HG03575 (cell line): ENCODE measurements at regions not wholly inside any gene's neighbourhood (a gene's known extent, or its start where the extent isn't known, plus 50 kb on each side); places are given as distances from the start of the nearest gene placed in this dataset.

Source experiments
- ATAC-seq: cut with Tn5 transposase; IDR thresholded peaks from one replicate; pipeline ENCODE4 v1.9.1; 2021; ENCODE audit not compliant: unreplicated experiment, insufficient number of reproducible peaks, low FRiP score; ENCODE audit errors: extremely low read depth

DNA sequence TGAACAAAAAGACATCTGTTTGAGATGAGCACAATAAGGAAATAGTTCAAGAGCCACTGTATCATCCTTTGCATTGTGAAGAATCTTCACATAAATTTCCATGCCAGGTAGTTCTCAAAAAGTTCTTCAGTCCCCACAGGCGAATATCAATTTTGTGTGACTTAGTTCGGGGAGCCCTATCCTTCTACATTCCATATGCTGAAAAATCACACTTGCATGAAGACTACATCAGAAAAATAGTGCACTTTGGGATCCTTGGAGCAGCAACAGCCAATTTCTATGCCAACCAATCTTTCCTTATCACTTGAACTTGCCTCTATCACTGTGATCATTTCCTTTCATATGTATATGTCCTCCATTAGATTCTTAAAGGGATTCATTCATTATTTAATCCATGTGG is 830.6 kb upstream of the POU3F3 start:
- no peak for ATAC-seq

GRCh38 chr2:104023765-104024164 is 830.1 kb upstream of the POU3F3 start:
- ATAC-seq, result no peak

DNA sequence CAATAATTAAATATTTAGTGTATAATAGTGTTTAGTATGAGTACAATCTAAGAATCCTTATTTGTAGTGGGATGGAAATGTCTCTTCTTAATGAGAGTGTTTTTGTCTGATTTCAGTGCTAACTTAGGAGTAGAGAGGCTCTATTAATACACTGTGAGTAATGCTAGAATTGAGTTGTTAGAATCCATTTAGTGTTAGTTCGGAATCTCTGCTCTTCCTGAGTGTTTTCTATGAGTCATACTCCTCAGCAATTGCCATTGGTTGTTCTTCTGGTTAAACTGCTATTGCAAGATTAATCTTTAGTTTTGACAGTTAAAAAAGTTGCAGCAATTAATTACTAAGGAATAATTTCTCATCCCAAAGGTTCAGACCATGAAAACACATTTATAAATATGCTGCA is 828.6 kb upstream of the POU3F3 start:
- no peak for ATAC-seq

DNA sequence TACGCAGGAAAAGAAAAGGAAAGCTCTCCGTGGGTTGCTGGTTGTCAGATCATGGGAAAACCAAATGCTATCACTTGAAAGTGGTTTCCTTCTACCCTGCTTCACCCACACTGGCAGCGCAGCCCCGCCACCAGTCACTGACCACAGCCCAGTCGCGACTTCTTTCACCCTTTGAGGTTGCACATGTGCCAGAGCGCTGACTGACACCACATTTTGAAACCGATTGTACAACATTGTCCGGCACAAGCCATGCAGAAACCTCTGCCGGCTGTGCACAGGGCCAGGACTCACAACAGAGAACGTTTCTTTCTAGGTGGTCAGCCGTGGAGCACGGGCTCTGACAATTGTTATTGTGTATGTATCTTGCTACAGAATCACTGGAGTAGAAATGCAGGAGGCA is 827.2 kb upstream of the POU3F3 start:
- ATAC-seq, result no peak

GRCh38 chr2:104027321-104027720 is 826.6 kb upstream of the POU3F3 start:
- ATAC-seq, result no peak

DNA sequence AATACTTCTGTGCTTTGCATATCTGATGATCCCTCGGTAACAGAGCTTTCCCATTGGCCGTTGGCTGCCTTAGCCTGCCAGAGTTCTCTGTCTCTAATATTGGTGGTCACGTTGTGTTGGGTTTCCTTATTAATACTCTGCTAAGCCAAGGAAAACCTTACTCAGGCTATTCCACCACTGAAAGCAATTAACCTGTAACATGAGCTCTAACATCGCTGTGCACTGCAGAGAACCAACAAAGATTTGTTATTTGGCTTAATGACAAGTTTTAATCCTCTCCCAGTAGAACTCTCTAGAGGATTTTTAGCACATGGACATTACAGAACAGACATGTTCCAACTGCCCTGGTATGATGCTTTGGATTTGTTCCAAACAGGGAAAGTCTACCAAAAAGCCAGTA is 825.9 kb upstream of the POU3F3 start:
- no peak for ATAC-seq

DNA sequence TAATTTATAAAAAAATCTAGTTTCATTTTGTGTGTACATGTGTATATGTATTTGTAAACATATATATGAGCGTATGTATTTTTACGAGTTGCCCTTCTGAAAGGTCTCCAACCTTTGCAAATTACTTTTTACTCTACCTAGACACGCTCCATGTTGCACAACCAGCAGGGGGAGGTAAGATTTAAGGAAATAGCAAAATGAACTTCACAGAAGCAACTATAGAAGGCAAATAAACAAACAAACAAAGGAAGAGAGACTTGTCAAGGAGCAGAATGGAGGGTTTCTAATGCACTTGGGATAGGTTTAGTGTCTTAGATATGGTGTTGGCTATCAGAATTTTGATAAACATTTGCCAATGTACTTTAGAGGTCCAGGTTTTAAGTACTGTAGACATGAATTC is 820.5 kb upstream of the POU3F3 start:
- ATAC-seq, result no peak

DNA sequence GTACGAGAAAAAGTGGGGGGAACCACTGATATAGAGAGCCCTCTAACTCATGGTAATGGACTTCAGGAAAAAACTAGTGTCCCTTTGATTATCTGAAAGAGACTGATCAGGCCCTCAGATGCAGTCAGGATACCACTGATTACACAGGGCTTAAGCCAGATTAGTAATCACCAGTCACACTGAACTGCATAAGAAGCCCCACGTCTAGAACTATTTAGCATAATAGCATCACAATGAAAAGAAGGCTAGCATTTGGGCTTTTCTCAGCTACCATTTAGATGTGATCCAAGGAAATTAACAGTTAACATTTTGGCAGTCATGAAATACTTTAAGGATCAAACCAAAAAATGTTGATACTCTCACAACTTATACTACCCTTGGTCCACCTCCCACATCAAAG is 813.1 kb upstream of the POU3F3 start:
- ATAC-seq, result no peak

- ATAC-seq, result no peak
Measured at GRCh38 chr2:104041351-104041750, 812.6 kb upstream of the POU3F3 start.

- ATAC-seq, result no peak
Measured at GRCh38 chr2:104043864-104044263, 810.1 kb upstream of the POU3F3 start.

GRCh38 chr2:104045071-104045470 is 808.8 kb upstream of the POU3F3 start:
- no peak for ATAC-seq

DNA sequence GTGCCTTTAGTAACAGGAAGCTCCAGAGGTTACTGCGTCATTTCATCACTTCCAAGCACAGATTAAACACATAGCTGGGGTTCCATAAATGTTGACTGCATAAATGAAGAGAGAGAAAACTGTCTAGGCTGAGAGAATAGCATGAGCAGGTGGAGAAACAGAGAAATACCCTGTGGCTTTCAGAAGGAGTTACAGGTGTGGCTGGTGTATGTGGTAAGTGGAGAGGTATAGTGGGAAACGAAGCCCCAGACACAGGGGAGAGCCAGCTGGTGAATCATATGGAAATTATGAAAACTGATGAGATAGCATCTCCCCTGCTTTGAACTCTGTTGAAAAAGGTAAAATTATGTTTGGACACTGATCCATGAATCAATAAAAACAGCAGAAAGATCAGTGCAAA is 807.4 kb upstream of the POU3F3 start:
- ATAC-seq, result no peak

DNA sequence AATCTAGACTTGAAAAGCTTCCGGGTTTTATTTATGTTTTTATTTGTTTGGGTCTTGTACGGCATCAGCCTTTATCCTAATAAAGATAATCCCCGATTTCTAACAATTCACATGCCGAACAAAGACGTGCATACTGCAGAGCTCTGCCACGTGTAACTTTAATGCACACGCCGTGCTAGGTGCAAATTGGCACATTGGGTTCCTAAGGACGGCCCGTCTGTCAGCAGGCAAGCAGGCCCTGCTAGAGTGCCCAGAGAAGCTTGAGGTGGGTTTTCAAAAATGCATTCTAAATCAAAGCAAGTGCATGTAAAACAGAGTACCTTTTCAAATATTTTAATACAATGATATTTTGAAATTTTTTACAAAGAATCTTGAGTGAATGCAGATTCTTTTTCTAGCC is 806.4 kb upstream of the POU3F3 start:
- no peak for ATAC-seq

DNA sequence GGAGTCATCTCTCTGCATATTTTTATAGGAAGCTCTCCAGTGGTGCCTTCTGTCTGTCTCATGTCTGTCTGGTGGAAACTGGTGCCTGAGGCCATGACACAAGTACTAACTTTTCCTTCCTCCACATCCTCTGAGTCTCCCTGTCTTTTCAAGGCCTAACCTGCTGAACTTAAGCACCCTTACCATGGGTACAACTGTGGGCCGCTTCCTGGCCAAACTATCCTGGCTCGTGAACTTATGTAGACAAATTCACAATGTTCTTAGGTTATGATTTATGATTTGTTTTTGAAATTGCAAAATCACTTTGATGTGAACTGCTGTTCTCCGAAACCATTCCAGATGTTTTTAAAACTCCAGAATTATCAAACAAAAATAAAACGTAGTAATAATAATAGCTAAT is 804.5 kb upstream of the POU3F3 start:
- ATAC-seq, result no peak

- no peak for ATAC-seq
Measured at GRCh38 chr2:104049981-104050380, 803.9 kb upstream of the POU3F3 start.

GRCh38 chr2:104050656-104051242 is 803.2 kb upstream of the POU3F3 start:
- ATAC-seq, result no peak

GRCh38 chr2:104051766-104052165 is 802.1 kb upstream of the POU3F3 start:
- ATAC-seq, result no peak

GRCh38 chr2:104052356-104052755 is 801.6 kb upstream of the POU3F3 start:
- no peak for ATAC-seq

DNA sequence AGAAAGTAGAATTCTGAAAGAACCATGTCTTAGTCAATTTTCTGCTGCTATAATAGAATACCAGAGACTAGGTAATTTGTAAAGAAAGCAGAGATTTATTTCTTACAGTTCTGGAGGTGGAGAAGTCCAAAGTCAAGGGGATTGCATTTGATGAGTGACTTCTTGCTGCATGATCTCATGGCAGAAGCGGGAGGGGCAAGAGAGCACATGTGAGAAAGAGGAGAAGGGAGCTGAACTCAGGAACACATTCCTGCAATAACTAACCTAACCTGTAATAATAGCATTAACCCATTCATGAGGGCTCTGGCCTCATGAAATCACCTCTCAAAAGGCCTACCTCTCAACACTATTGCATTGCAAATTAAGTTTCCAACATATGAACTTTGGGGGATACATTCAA is 797.5 kb upstream of the POU3F3 start:
- no peak for ATAC-seq

DNA sequence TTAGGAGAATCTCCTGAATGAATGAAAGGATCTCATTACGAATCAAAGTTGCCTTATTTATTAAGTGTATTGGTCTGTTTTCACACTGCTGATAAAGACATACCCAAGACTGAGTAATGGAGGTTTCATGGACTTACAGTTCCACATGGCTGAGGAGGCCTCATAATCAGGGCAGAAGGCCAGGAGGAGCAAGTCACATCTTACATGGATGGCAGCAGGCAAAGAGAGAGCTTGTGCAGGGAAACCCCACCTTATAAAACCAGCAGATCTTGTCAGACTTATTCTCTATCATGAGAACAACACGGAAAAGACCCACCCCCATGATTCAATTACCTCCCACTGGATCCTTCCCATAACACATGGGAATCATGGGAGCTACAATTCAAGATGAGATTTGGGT is 785.2 kb upstream of the POU3F3 start:
- no peak for ATAC-seq

DNA sequence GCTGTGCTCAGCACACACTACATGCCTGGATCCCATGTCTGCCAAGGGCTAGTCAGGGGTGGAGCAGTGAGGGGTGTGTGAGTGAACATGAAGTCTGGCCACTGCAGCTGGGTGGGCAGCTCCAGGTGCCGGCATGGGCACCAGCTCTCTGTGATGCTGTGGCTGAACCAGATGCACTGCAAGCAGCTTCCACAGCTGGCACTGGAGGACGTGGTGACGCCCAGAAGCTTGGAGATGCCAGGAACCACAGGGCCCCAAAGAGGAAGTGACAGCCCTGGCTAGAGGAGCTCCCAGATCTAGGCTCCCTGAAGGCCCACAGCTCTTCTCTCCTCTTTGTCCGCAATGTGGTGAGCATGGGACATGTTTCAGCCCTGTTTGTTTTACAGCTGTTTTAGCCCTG is 776.3 kb upstream of the POU3F3 start:
- ATAC-seq, result no peak
